T-helper 2 cell (primary cell): ENCODE measurements at regions not wholly inside any gene's neighbourhood (a gene's known extent, or its start where the extent isn't known, plus 50 kb on each side); places are given as distances from the start of the nearest gene placed in this dataset.
"Not testable (repeated sequence)": the region's sequence is repeated elsewhere in the genome, so short reads cannot be mapped to it uniquely, and the experiment has no call there.

Source experiments
- DNase-seq, 5 experiments: peaks; one replicate each; pipeline versions ENCODE4 v3.0.0 to v3.0.0-alpha.2; 2012 to 2022

DNA sequence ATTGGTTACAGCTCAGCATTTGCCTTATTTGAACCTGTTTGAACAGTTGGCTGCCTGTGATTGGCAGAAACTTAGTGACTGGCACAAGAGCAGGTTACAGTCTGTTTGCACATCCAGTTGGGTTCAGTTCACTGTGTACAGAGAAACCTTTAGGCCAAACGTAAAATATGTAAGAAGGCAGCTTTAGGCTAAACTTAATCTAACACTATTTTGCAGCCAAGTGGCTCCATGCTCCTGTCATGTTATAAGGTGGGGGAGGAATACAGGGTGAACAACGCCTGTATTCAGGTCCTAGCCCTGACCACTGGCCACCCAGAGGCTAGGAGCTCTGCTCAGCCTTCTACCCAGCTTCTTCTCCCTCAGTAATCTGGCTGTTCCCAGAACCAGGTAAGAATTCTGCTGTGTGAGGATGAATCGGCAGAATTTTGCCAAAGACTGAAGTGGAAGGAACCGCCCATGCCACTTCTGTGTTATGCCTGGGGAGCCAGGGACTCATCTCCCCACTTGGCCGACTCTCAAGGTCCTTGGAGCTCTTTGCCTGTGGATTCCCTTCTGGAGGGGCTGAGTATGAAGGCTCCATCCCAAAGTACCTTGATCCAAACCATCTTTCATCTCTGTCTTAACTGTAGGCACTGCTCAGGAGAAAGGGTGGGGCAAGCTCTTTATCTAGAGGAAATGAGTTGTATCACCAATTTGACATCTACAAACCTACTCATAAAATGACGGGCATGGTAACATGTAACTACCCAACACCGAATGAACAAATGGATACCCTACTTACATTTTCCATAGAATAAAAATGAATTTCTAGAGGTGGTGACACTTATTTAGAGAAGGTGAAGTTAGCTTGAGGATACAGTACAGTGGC, 164.4 kb upstream of the NAMPT start:
- DNase-seq: no peak

DNA sequence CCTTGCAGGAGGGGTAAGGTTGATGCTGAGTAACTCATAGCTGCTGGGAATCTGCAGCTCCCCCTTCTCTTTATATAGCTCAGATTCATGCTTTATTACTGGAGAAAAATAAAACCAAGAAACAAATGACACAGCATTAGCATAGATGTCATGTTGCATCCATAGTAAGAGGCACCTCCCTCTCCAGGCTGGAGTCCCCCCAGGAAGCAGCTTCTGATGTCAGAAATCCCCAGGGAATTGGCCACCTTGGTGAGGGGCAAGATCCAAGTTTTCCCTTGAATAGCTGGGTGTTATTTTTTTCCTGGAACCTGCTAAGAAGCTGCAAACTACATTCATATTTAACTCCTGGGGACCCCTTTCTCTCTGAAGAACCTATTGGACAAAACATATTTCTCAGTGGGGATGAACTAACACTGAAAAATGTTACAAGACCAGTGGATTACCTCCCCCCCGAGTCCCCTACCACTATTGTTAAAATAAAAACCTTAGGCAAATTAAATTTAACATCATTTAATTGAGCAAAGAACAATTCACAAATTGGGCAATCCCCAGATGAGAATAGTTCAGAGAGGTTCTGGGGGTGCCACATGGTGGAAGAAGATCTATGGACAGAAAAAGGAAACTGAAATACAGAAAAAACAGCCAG, 163.7 kb upstream of the NAMPT start:
- DNase-seq: no peak

DNA sequence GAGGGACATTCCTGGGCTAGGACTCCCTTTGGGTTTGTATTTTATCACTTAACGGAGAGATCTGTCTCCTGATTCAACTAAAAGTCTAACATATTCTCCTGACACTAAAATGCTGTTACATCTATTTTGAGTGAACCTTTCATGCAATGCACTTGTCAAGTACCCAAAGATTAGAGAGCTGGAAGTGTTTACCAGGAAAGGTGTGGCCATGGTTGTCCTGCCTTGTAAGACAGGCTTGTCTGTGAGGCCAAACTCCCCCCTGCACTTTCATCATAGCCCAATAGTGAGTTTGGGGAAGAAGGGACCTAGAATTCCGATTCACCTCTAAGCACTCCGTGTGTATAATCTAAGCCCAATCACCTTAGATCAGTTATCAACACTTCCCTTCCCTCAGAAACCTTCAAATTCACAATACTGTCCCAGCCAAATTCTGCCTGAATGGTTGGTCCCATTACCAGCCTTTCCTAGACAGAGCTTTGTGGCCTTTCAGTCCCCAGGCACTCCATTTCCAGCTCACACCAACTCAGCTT, 162.6 kb upstream of the NAMPT start:
- no peak for DNase-seq

DNA sequence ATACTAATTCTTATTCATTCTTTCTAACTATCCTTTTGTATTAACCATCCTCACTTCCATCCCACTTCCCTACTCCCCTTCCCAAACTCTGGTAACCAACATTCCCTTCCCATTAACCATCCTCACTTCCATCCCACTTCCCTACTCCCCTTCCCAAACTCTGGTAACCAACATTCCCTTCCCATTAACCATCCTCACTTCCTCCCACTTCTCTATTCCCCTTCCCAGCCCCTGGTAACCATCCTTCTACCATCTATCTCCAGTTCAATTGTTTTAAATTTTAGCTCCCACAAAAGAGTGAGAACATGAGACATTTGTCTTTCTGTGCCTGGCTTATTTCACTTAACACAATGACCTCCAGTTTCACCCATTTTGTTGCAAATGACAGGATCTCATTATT, 160.6 kb upstream of the NAMPT start:
- not testable (repeated sequence) for DNase-seq

DNA sequence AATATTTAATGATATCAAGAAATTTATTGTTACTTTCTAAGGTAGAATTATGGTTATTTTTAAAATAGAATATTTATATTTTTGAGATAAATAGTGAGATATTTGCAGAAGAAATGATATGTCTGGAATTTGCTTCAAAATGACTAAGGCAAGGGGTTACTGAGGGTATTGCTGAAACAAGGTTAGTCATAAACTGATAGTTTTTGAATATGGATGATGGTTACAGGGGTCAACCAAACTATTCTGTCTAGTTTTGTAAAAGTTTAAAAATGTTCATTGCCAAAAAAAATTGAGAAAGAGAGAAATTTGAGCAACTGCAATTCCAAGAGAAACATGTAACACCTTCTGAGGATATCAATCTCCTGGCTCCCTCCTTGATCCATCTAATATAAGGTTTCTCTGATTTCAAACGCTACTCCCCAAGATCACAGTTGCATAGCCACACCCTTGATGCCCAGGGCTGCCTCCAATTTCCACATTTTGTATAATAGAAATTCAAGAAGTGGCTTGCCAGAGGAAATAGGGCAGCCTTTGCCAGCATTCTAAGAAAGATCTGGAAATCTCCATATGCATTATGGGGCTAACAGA, 159.4 kb upstream of the NAMPT start:
- DNase-seq: no peak

DNA sequence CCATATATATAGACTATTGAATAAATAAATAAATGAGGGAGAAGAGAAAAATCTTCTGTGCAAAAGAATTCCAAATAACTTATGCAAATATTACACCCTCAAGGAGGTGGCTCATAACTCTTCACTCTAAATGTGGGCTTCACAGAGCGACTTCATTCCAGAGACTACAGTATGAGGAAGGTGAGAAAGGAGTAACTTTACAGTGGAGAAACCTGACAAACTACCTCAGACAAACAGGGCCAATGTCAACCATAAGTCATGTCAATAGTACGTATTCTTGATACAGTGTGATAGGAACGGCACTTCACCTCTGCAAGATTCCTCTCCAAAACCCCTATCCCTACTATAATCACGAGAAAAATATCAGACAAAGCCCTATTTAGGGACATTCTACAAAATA, 158.4 kb upstream of the NAMPT start:
- DNase-seq: no peak

DNA sequence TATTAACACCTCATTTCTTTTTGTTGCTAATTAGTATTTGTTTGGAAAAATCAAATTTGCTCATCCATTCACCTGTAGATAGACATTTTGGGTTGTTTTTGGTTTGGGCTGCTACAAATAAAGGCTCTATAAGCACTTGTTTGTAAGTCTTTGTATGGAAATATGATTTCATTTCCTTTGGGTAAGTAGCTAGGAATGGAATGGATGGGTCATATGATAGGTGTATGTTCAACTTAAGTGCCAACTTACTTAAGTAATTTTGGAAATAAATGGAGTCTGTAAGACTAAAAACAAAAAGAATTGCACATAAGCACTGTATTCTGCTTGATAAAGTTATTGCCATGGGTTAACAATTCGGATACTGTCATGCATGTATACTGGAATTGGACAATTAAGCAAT, 157.7 kb upstream of the NAMPT start:
- no peak for DNase-seq

DNA sequence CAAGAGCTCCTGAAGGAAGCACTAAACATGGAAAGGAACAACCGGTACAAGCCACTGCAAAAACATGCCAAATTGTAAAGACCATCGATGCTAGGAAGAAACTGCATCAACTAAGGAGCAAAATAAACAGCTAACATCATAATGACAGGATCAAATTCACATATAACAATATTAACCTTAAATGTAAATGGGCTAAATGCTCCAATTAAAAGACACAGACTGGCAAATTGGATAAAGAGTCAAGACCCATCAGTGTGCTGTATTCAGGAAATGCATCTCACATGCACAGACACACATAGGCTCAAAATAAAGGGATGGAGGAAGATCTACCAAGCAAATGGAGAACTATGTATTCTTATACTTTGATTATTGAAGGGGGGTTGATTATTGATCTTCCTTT, 156.6 kb upstream of the NAMPT start:
- DNase-seq: not testable (repeated sequence)

DNA sequence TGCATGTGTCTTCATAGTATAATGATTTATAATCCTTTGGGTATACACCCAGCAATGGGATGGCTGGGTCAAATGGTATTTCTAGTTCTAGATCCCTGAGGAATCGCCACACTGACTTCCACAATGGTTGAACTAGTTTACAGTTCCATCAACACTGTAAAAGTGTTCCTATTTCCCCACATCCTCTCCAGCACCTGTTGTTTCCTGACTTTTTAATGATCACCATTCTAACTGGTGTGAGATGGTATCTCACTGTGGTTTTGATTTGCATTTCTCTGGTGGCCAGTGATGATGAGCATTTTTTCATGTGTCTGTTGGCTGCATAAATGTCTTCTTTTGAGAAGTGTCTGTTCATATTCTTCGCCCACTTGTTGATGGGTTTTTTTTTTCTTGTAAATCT, 152.2 kb upstream of the NAMPT start:
- DNase-seq: not testable (repeated sequence)

DNA sequence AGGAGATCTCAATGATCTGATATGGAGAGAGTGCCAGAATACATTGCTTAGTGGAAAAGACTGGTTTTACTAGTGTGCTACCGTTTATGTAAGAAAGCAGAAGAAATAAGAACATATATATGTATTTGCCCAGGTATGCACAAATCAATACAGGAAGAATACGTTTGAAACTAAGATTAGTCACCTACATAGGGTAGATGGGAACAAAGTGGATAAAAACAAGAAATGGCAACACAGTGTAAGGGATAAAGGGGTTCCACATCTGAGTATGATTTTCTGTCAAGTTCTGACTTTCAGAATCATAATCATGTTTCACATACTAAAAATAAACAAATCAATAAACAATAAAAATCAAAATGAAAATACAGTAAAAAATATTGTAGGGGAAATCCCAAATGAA, 148.6 kb upstream of the NAMPT start:
- DNase-seq: no peak

DNA sequence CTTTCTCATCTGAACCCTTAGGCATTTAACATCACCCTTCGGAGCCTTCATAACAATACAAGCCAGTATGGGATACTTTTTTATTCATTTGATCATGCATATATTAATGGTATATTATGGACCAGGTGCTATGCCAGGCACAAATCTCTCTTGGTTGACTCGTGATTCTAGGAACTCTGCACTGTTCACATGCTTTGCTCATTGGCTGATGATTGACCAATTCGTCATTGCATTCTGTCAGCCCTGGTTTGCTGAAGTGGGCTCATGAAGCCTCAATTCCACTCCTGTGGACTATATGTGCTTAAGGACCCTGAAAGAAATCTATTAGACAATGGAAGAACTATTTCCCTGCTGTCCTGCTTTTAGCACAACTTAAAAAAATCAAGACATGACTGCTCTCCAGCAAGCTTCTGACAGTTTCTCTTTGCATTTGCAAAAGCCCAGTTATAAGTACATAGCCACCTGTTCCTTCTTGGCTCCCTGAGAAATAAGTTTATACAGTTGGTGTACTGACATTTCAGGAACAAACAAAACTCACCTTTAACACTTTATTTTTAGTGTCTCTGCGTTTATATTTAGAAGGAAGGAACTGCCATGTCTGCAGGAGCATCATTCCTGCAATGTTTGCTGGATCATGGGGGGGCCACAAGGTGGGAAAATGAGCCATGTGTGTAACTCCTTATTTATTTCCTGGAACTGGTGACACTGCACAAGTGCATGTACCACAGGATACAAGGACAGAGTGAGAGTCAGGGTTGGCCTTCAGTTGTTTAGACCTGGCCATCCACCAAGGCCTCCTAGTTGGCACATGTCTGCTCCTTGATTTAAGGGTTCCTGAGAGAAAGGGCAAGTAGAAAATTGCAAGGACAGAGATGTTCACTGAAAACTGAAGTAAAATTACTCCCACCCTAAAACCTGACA, 146.0 kb upstream of the NAMPT start:
- no peak for DNase-seq

DNA sequence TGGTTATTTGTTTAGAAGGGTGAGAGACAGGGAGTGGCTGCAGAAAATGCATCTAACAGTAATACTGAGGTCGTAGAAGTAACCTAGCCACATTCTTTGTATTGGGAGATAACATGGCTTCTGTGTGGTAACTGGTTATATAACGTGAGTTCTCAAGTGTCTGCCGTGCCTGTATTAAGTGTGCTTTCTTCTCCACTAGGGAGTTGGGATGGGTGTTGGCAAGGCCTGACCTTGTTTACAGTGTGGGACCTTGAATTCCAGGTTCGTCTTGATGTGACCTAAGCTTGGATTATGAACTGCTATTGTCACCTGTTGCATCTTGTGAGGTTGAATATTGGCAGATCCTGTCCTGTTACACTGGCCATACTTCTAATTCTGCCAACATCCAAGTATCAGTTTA, 145.3 kb upstream of the NAMPT start:
- DNase-seq: no peak

DNA sequence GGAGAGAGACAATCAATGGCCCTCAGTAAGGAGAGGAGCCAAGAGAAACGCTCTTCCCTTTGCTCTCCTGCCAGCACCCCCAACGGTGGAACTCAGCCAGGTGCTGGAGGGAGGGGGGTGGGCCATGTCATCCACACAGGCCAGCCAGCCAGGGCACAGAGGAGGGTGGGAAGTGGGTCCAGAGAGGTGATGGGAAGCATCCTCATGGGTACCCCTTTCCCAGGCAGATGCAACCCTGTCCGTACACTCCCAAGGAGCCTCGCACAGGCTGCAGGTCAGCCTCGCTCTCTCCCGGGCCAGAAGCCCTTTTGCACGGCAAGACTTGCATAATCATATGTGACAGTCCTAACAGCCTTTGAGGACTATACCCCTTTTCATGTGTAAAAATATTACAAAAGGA, 142.0 kb upstream of the NAMPT start:
- DNase-seq: no peak

DNA sequence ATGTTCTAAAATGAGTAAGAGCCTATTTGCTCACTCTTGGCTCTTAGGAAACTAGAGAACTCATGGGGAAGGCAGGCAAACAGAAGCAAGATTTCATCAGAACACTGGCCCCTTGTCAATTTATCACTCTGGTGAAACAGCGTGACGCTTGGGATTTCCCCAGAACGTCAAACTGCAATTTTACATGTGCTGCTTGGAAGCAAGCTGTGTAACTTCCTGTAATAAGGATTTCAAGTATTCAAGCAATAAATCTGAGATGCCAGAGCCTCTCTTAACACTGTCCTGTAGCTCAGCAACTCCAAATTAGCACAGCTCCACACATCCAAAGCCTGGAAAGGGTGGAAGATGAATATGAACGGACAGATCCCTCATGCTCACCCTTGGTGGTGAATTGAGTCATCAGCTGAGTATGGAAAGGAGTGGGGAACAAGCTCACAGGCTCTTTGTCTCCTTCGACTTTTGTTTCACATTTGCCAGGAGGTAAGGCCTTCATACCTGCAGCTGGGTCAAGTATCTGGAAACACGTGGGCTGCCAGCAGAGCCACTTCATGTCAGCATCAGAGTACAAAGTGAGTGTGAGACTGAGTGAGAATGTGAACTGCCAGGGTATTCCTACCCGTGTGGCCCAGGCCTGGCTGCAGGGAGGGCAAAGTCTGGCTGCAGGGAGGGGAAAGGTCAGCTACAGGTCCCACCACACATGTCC, 140.4 kb upstream of the NAMPT start:
- peak in 3 of 5 experiments; percentile 7 to 92 (median 63) for DNase-seq

DNA sequence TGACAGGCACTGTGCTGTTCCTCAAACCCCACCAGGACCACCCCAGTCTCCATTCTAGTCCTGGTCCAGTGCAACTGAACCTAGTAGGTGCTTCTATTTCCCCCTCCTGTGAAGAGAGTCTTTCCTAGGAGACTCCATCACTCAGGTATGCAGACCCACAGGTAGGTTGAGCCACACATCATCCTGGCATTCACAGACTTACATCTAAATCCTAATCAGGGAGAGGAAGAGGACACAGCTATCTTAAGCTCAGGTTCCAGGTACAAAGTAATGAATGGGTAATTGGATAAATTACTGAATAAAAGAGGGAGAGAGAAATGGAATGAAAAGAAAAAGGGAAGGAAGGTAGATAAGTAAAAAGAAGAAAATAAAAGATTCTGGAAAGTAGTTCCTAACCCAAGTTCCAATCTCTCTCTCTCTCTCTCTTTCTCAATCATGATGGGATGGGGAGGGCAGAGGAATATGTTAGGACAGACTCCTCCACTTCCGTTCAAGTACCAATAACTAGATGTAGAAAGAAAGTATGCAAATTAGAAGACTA, 139.8 kb upstream of the NAMPT start:
- DNase-seq: no peak

DNA sequence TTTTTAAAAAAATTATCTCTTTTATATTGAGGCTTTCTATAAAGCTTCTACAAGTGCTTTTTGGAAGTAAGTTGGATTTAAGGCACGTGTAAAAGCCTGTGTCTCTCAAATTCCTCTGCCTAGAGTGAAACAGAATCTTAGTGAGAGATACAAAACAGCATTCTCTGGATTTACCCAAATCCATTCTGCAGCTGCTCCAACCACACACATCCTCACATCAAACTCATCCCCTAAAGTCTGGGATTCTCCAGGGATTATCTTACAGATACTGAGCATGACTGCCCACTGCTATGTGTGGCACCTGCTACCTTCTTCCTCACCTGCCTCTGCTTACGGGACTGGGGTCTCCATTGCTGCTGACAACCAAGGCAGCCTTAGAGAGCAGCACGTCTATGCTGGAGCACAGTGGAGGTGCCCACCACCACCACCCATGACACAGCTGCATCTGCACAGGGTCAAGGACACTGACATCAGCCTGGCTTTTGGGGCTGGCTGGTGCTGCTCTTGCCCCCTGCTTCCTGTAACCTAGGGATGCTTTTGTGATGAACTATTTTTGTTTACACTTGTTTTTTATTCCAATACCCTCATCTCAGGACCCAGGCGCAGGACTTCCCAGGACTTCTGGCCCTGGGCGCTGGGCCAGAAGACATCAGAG, 139.2 kb upstream of the NAMPT start:
- no peak for DNase-seq

DNA sequence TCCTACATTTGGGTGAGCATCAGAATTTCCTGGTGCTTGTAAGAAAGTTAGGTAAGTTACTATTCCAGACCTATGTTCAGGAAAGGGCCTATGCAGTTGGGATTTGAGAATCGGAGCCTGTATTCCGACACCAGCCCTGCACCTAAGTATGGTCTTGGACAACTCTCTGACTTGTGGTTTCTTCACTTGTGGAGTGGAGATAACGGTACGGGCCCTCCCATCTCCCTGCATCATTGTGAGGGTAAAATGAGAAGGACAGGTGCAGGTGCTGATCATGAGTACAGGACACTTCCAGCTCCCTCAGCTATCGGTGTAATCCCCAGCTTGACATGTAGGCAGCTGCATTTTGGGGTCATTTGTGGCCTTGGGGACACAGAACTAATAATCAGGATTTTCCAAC, 138.3 kb upstream of the NAMPT start:
- no peak for DNase-seq

DNA sequence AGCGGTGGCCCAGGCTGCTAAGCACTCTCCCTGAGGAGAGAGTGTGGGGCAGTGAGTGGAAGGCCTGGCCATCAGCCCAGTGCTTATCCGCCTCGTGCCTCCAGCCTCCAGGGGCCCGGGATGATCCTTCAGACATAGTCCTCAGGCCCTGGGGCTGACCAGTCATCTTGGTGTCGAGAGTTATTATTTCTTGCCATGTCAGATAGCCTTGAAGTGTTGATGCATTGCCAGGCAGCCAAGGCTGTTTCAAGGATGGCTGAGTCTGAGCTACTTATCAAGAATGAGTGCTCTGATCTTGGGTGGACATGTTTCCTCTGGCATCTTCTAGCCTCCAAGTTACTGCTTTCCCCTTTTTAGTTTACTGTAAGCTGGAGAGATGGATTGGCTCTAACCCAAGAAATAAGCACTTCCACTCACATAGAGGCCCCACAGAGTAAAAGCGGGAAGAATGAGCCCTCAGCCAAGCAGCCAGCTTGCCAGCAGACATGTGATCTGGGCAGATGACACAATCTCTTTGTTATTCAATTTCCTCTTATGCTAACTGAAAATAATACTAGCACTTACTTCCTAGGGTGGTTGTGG, 136.5 kb upstream of the NAMPT start:
- DNase-seq: no peak

DNA sequence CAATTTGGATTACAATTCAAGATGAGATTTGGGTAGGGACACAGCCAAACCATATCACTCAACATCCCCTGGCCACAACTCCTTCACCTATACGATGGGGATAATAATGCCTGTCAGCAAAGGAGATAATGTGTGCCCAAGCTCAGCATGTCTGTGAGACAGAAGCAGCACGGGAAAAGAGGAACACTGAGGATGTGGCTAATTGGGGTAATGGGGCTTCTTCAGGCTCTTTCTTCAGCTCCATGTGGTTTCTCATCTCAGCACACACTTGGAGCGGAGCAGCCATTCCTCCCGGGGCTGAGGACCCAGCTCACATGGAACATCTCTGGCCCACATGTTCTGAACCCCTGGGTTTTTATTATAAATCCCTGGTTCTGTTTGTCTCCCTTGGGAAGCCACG, 136.0 kb upstream of the NAMPT start:
- DNase-seq: no peak

DNA sequence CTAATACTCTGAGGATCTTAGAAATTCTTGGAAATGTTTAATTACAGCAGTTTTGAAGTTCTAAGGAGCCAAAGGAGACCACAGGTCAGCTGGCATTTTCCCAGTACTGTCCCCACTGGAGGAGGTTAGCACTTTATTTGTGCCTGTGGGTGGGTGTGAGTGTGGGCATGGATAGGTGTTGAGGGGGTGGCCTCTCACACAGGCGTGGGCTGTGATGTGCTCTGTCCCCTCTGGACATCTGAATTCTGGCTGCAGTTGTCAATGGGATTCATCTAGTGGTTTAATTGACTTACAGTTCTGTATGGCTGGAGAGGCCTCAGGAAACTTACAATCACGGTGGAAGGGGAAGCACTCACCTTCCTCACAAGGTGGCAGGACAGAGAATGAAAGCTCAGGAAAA, 135.4 kb upstream of the NAMPT start:
- no peak for DNase-seq
